Erythroblast (primary cell): ENCODE measurements at regions not wholly inside any gene's neighbourhood (a gene's known extent, or its start where the extent isn't known, plus 50 kb on each side); places are given as distances from the start of the nearest gene placed in this dataset.

Experiments used
- GATA1 ChIP-seq: IDR thresholded peaks from 2 replicates; pipeline ENCODE4 v1.6.1; 2011; ENCODE audit warnings: low read depth, mild to moderate bottlenecking, control low read depth, low read length, moderate library complexity
- POLR2A ChIP-seq: IDR thresholded peaks from 2 replicates; pipeline ENCODE4 v1.6.1; 2011; ENCODE audit warnings: mild to moderate bottlenecking, low read length

DNA sequence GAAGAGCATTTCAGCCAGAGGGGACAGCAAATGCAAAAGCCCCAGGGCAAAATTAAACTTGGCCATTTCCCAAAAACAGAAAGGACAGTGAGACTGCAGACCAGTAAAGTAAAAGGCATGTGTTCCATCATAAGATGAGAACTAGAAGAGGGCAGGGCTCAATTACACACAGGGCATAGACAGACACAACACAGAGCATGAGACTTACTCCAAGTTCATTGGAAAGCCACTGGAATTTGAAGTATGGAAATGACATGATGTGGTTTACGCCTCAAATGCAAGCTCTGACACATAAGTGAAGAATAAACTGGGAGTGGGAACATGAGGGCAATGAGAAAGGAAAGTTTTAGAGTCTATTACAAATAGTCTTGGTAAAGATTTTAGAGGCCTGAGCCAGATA lies 446.6 kb upstream of the GRIA1 start:
- TF ChIP-seq POLR2A (no peak), GATA1 (no peak)
